DMS153 treated with DMSO at 0.1 percent for 48 hours (cell line): ENCODE measurements at regions not wholly inside any gene's neighbourhood (a gene's known extent, or its start where the extent isn't known, plus 50 kb on each side); places are given as distances from the start of the nearest gene placed in this dataset.
"Not testable (repeated sequence)": the region's sequence is repeated elsewhere in the genome, so short reads cannot be mapped to it uniquely, and the experiment has no call there.

Experiments
- DNase-seq: peaks from one replicate; lab custom pipeline; 2025; ENCODE audit not compliant: unreplicated experiment; lab: John Stamatoyannopoulos, UW

- DNase-seq = no peak
Observed at GRCh38 chr21:35982717-35983116, 77.6 kb downstream of the SETD4 start.

GRCh38 chr21:35981514-35982070 lies 78.7 kb downstream of the SETD4 start:
- no peak for DNase-seq

- DNase-seq = no peak
Observed at GRCh38 chr21:35980821-35981220, 79.5 kb downstream of the SETD4 start.

GRCh38 chr21:35977860-35978259 lies 82.5 kb downstream of the SETD4 start:
- DNase-seq = not testable (repeated sequence)

- no peak for DNase-seq
Observed at GRCh38 chr21:35976929-35977328, 83.4 kb downstream of the SETD4 start.

GRCh38 chr21:35976481-35976880 lies 83.8 kb downstream of the SETD4 start:
- DNase-seq = no peak

GRCh38 chr21:35974775-35975174 lies 85.6 kb downstream of the SETD4 start:
- DNase-seq = peak; percentile 87

GRCh38 chr21:35971824-35972223 lies 88.5 kb downstream of the SETD4 start:
- DNase-seq = no peak

- DNase-seq = no peak
Observed at GRCh38 chr21:35969281-35969680, 91.0 kb downstream of the SETD4 start.

GRCh38 chr21:35968564-35968963 lies 91.8 kb downstream of the SETD4 start:
- no peak for DNase-seq

- no peak for DNase-seq
Observed at GRCh38 chr21:35965699-35966098, 94.6 kb downstream of the SETD4 start.

- no peak for DNase-seq
Observed at GRCh38 chr21:35963920-35964451, 96.3 kb downstream of the SETD4 start.

GRCh38 chr21:35962917-35963316 lies 97.4 kb downstream of the SETD4 start:
- no peak for DNase-seq

- no peak for DNase-seq
Observed at GRCh38 chr21:35954066-35954465, 106.3 kb downstream of the SETD4 start.

GRCh38 chr21:35953597-35953996 lies 106.7 kb downstream of the SETD4 start:
- DNase-seq = no peak

GRCh38 chr21:35952651-35953340 lies 107.5 kb downstream of the SETD4 start:
- DNase-seq = no peak

- no peak for DNase-seq
Observed at GRCh38 chr21:35948982-35949381, 111.3 kb downstream of the SETD4 start.

GRCh38 chr21:35945089-35945671 lies 115.1 kb downstream of the SETD4 start:
- DNase-seq = no peak

GRCh38 chr21:35943752-35944151 lies 116.6 kb downstream of the SETD4 start:
- peak; percentile 91 for DNase-seq

- DNase-seq = no peak
Observed at GRCh38 chr21:35942211-35943144, 117.8 kb downstream of the SETD4 start.
